GM18907 (cell line): ENCODE measurements at regions not wholly inside any gene's neighbourhood (a gene's known extent, or its start where the extent isn't known, plus 50 kb on each side); places are given as distances from the start of the nearest gene placed in this dataset.
A peak's percentile ranks its signal among the peaks of the same experiment; 100 is the strongest.
"Not testable (repeated sequence)": the region's sequence is repeated elsewhere in the genome, so short reads cannot be mapped to it uniquely, and the experiment has no call there.

ENCODE experiments used
- ATAC-seq: cut with Tn5 transposase; IDR thresholded peaks from one replicate; pipeline ENCODE4 v1.9.1; 2021; ENCODE audit warnings: mild to moderate bottlenecking, moderate library complexity; ENCODE audit not compliant: unreplicated experiment

DNA sequence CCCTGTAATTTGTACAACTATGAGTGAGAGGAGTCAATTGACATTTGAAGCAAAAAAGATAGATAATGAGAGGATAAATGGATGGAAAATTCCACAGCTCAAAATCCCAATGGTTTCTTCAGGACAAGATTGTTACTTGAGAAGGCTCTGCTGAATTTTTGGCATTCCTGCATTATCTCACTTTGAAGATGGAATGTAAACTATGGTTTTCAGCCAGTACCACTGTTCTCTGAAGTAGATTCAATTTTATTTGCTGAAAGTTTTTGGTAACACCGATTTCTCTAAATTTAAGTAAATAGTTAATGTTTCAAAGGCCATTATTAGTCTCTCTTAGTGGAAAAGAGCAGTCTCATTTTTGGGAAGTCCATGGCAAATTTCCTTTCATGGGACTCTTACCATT is 121.9 kb upstream of the SLC38A2 start:
- ATAC-seq: no peak

- ATAC-seq: no peak
Observed at GRCh38 chr12:46493834-46494181, 121.2 kb upstream of the SLC38A2 start.

DNA sequence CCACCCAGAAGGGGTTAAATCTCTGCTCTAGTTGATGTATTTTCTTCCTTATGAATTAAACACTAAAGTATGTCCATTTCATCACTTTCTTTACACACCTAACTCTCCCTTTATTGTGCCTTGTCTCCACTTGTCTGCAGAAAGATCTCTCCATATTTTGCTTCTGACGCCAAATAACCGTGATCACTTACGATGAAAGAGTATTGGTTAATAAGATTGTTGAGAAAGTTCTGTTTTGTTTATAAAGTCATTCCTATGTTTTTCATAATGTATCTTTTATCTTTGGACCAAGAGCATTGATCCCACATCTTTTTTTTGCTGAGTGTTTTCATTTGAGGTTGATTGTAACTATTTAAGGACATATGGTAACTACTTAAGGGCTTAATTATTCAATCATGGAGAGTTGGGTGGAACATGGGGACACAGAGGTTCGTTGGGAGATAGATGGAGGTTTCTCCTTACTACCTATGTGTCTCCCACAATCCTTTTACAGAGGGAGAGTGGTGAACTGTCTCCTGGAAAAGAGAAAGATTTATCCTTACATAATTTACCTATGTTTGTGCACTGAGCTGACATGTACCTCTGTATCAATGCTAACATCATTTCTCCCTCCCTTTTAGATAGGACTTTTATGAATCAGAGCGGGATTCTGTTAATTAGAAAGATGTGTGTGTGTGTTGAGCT is 120.7 kb upstream of the SLC38A2 start:
- ATAC-seq: no peak

DNA sequence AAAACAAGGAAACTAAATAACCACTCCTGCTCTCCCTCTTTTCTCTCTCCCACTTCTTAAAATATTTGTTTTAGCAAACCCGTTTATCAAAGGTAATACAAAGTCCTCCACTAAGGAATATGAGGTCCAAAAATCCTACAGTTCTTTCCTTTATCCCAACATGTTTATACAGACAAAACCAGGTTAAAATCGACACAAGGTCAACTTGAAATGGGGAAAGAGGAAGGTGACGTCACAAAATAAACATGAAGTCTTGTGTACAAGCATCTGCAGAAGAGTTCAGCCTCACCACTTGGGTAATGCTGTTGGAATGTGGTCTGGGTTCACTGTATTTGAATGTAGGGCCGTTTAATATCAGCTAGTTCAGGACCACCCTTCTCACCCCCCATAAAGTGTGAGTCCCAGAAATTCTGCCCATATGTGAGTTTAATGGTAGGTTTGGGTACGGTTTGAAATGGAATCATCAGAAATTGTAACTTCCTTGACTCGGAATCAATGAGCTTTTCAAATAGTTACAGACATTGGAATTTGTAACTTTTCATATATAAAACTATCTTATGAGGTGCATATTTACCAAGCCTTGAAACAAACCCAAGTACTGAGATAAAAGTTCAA is 120.0 kb upstream of the SLC38A2 start:
- no peak for ATAC-seq

GRCh38 chr12:46491548-46491947 is 119.0 kb upstream of the SLC38A2 start:
- ATAC-seq: no peak

DNA sequence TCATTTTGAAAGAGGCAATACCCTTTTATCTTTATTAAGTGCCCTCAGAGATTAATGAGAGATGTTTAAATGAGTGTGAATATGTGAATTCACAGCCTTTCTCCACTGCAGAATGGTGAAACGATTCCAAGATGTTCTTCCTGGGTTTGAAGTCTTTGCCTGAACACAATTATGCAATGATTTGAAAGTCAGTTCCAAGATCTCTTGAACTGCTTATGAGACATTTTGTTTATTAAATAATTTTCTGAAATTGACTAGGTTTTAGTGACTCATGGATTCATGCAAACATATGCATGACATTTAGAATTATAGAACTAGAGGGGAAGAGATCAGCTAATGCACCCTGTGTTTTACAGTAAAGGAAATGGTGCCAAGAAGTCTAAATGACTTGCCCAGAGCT is 118.1 kb upstream of the SLC38A2 start:
- ATAC-seq: no peak

- no peak for ATAC-seq
Observed at GRCh38 chr12:46489951-46490388, 117.4 kb upstream of the SLC38A2 start.

GRCh38 chr12:46487567-46488131 is 115.1 kb upstream of the SLC38A2 start:
- ATAC-seq: no peak

GRCh38 chr12:46486588-46486987 is 114.0 kb upstream of the SLC38A2 start:
- ATAC-seq: no peak

DNA sequence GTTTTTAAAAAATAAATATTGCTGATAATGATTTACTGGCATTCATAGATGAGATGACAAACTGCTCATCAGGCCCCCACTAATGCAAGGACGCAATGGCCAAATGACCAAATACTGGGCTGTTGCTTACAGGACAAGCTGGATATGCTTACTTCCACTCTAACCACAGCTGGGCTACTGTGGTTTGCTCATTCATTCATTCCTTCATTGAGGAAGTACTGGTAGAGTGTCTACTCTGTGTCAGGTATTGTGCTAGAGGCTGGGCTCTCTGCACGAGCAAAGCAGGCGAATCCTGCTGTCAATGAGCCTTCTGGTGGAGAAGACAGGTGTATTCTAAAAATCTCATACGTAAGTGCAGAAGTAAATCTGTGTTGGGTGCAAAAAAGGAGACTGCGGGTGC is 113.3 kb upstream of the SLC38A2 start:
- no peak for ATAC-seq

DNA sequence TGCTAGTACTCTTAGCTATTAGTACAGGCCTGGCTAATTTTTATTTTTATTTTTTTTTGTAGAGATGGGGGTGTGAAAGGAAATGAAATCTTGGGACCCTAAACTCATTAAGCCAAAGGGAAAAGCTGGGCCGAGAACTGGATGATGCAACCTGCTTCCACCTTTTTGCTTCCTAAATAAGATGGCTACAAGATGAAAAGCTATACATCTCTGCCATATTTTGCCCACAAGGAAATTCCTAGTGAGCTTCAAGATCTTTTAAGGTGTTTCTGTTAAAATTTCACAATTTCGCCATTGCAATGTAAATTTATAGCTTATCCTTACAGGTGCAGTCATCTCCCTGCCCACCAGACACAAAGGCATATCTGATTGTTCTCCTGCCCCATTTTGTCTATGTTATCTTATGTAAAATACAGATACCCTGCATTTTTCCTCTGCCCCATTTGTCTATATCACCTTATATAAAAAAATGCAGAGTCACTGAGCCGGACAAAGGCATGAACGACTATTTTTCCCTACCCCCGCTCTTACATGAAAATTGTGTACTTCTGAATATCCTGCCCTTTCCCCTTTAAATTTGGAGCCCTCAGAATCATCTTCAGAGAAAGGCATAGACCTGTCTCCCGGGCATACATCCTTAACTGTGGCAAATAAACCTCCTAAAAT is 112.0 kb upstream of the SLC38A2 start:
- ATAC-seq: no peak

DNA sequence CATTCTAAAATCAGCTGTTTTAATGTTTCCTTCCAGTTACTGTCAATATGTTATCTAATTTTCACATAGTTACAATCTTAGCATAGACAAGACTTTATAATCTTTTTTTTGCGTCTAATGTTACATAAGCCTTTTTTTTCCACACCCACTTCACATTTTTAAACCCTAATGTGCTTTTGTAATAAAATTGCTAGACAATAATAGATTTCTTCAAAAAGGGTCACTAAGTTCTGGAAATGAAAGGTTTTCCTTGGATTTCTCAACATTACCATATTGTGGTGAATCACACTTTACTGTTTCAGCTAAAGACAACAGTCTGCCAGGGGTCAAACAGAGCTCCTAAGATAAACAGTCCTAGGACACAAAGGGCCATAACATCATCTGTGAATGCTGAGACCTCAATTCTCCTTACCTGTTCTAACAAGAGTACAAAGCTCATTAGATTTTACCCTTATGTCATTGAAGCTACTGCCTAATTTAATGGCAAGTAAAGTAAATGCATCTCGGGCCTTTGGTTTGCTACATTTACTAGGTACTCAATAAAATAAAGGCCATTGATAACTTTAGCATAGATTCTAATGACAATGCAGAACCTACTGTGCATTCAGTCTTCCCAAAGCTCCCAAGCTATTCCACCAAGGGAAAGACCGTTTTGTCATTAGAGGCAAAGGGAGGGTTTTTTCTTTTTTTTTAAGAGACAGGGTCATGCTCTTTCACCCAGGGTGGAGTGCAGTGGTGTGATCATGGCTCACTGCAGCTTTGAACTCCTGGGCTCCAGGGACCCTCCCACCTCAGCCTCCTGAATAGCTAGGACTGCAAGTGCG is 111.2 kb upstream of the SLC38A2 start:
- no peak for ATAC-seq

DNA sequence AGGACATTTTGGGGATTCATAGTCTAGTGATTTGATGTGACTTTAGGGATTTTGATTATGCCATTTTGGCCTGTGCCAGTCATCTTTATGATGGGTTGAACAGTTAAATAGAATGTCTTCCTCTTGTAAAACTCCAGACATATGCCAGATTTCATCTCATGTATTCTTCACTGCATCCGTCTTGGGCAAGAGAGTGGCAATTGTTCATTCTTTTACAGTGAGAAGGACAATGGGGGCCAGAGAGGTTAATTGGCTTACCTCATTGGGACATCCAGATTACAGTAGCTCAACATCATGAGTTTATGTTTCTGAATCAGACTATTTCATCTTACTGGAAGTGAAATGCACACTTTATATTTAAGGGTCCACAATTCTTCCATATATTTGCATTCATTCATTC is 108.2 kb upstream of the SLC38A2 start:
- no peak for ATAC-seq

GRCh38 chr12:46480316-46480715 is 107.7 kb upstream of the SLC38A2 start:
- ATAC-seq: no peak

DNA sequence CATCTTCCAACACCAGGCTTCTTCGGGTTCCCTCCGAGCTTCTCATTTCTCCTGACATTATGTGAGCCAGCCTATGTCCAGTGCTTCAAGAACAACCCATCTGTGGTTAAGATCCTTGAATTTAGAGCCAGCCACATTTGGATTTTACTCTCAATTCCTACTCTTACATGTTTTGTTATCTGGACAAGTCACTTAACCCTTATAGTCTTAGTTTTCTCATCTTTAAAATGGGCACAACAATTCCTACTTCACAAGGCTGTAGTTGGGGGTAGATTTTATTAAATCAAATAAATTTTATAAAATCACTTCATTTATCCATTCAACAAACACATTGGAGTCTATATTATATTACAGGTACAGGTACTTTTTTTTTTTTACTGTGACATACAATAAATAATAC is 105.5 kb upstream of the SLC38A2 start:
- ATAC-seq: no peak

- no peak for ATAC-seq
Observed at GRCh38 chr12:46477541-46477940, 105.0 kb upstream of the SLC38A2 start.

DNA sequence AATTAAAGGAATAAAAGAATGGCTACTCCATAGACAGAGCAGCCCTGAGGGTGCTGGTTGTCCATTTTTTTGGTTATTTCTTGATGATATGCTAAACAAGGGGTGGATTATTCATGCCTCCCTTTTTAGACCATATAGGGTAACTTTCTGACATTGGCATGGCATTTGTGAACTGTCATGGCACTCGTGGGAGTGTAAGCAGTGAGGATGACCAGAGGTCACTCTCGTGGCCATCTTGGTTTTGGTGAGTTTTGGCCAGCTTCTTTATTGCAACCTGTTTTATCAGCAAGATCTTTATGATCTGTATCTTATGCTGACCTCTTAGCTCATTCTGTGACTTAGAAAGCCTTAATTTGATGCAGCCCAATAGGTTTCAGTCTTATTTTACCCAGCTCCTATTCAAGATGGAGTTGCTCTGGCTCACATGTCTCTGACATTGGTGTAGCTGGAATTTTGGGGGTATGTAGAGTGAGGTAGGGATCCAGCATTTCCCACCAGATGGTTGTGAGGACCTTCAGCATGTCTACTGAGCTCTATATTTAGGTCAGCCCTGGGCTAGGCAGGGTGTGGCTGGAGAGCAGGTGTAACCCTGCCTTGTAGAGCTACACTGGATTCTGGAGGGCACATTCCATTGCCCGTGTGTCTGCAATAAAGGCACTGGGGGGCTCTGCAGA is 103.5 kb upstream of the SLC38A2 start:
- ATAC-seq: no peak

- not testable (repeated sequence) for ATAC-seq
Observed at GRCh38 chr12:46474385-46474784, 101.8 kb upstream of the SLC38A2 start.

DNA sequence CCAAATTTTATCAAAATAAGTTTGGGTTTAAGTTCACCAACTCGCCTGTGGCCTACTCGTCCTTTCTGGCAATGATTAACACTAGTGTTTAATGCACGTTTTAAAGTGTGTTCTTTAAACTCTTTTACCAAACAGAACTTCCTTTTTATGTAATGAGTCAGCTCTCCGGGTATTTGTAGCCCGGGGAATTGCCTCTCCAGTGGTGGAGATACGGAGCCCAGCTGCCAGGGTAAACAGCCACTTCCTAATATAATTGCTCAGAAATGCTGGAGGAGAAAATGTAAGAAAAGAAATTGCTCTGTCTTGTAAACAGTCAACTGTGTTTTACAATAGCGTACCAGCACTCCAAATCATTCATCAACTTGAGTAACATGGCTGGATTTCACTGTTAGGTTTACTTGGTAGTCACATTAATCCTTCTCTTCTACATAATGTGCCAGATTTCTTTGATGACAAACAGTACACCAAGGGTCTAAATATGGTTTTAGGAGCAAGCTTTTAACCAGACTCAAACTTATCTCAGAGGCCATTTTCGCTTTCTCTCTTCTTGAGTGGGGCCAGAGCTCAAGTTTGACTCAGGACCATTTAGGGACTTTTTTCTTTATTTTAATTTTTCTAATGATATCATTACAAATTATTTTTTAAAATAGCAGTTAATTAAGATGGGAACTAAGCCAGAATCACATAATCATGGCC is 101.2 kb upstream of the SLC38A2 start:
- ATAC-seq: peak; percentile 87
